ENCODE measurements at regions not wholly inside any gene's neighbourhood (a gene's known extent, or its start where the extent isn't known, plus 50 kb on each side); places are given as distances from the start of the nearest gene placed in this dataset.

DNA sequence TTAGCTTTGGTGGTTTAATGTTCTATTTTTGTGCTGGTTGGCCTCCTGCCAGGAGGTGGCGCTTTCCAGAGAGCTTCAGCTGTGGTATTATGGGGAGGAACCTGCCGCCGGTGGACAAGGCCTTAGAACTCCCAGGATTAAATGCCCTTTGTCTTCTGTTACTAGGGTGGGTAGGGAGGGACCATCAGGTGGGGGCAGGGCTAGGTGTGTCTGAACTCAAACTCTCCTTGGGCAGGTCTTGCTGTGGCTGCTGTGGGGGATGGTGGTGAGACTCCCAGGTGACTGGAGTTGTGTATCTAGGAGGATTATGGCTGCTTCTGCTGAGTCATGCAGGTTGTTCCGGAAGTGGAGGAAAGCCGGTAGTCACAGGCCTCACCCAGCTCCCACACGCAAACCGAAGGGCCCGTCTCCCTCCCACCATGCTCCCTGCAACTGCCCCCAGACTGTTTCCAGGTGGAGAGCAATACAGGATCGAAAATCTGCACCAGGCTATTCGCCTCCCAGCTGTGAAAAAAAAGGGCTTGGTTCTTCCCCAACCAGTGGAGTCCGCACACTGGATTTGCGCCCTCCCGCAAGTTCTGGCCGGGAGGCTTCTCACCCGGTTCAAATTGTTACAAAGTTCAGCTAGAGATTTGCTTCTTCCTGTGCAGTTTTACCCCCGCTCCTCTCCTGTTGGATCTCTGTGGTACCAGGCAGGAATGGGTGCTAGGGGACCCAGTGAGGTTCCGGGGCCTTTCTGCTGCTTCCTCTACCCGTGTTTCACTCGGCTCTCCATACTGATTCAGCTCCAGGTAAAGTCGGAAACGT, 220.5 kb downstream of the CENPF start:
- no peak for DNase-seq (ENCODE audit: low spot score)

DNA sequence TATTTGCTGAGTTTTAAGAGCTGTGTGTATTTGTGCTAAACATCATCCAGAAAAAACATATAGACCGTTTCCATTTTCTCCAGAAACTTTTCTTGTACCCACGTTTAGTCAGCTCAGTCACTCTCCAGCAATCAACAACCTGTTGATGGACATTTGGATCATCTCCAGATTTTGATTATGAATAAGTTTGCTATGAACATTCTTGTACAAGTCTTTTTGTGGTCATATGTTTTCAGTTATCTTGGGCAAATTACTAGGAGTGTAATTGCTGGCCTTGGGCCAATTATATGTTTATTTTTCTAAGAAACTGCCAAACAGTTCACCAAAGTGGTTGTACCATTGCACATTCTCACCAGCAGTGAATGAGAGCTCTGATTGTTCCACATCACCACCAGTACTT, 221.8 kb downstream of the CENPF start:
- DNase-seq (ENCODE audit: low spot score), result no peak

DNA sequence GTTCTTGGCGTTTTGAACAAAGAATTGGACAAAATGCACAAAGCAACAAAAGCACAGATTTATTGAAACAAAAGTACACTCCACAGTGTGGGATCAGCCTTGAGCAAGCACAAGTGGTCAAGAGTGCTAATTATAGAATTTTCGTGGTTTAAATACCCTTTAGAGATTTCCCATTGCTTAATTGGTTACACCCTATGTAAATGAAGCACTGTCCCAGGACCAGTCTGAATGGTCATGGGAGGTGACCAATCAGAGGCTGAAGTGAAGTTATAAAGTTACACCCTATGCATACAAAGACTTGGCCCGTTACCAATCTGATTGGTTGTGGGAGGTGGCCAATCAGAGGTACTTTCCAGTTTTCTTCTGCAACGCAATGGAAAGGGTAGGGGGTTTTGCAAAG, 223.6 kb downstream of the CENPF start:
- DNase-seq (ENCODE audit: low spot score), result no peak

DNA sequence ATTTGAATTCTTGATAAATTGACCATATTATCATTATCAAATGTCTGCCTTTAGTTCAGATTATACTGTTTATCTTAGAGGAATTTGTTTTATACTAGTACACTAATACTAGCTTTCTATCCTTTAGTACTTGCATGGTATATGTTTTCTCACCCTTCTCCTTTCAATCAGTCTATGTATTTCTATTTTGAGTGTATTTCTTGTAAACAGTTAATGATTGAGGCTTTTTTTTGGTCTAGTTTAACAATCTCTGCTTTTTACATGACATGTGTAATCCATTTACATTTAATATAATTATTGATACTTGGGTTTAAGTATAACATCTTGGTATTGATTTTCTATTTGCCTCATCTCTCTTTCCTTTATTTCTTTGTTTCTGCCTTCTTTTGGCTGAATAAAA, 224.9 kb downstream of the CENPF start:
- no peak for DNase-seq (ENCODE audit: low spot score)

DNA sequence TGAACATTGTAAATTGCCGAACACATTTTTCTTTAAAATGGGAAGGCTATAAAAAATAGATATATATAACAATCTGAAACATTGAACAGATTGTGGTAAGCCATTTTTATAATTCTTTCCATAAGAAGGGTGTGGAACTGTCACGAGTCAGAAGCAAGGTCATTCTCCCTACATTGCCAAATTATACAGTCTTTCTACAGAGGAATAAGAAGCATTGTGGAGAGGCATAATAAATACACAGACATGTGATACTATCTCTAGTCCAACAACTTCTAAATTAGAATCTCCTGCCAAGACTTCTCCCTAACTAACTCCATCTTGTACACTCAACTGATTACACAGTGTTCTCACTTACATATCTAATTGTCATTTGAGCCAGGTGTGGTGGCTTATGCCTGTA, 227.9 kb downstream of the CENPF start:
- DNase-seq (ENCODE audit: low spot score), result no peak

DNA sequence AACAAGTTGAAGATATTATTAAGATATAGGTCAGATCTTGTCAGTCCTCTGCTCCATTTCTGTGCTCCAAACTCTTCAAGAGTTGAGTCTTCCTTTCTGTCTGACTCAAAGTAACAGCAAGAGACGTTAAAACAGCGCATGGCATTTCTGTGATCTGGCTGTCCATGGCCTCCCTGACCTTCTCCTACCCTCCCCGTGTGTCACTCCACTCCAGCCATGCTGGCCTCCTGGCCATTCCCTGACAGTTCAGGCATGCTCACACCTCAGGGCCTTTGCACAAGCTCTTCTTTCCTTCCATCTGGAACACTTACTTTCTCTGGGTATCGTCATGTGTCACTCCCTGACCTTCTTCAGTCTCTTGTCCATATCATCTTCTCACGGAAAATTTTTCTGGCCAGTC, 229.0 kb downstream of the CENPF start:
- no peak for DNase-seq (ENCODE audit: low spot score)

DNA sequence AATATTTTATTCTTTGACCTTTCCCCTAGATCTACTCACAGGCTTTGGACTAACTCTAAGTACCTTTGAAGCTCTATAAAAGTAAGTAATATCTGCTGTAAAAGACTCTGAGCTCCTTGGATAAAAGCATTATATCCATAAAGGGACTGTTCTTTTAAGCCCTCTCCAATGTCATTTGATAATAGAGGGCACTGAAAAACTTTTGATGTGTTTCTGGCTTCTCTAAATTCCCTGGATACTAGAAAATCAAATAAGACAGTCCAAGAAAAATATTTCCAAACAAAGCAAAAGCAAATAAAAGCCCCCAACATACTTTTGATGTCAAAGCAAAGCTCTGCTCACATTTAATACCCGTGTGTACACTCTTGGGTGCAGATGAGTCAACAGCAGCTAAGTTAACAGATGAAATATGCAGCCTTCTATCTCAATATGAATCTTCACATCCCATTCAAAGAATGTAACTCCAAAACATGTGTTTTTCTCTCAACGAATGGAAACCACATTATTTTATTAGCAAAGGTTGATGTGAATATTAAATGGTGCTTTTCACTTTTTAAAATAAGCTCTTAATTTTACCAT, 230.3 kb downstream of the CENPF start:
- no peak for DNase-seq (ENCODE audit: low spot score)

DNA sequence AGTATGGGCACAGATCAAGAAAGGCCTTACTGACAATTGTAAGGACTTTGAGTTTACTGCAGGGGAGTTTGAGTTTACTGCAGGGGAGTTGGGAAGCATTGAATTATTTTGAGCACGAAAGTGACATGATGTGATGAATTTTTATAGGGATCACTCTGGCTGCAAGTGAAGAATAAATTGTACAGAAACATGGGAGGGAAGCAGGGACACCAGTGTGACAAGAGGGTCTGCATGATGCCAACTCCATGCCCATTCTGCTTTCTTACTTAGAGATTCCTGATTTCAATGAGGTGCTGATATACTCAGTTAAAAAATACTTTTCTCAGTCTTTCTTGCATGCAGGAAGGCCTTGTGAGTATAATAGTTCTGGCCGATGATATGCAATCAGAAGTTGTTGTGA, 234.4 kb downstream of the CENPF start:
- no peak for DNase-seq (ENCODE audit: low spot score)

DNA sequence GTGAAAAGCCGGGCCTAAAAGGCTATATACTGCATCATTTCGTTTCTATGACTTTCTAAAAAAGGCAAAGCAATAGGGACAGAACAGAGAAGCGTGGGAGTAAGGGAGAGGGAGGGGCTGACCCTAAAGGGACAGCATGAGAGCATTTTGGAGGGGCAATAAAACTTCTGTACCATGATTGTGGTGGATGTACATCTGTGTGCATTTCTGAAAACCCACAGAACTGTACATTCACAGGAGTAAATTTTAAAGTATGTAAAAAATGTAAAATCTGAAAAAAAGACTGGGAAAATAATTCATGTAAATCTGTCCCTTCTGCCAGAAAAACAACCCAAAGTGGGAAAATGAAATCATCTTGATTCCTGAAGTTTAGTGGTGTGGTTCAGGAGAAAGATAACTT, 235.4 kb downstream of the CENPF start:
- DNase-seq (ENCODE audit: low spot score), result no peak

DNA sequence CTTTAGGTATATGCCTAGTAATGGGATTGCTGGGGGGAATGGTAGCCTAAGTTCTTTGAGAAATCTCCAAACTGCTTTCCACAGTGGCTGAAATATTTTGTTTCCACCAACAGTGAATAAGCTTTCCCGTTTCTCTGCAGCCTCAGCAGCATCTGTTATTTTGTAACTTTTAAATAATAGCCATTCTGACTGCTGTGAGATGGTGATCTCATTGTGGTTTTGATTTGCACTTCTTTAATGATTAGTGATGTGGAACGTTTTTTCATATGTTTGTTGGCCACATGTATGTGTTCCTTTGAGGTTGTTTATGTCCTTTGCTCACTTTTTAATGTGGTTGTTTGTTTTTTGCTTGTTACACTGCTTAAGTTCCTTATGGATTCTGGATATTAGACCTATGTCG, 237.4 kb downstream of the CENPF start:
- DNase-seq (ENCODE audit: low spot score), result no peak

DNA sequence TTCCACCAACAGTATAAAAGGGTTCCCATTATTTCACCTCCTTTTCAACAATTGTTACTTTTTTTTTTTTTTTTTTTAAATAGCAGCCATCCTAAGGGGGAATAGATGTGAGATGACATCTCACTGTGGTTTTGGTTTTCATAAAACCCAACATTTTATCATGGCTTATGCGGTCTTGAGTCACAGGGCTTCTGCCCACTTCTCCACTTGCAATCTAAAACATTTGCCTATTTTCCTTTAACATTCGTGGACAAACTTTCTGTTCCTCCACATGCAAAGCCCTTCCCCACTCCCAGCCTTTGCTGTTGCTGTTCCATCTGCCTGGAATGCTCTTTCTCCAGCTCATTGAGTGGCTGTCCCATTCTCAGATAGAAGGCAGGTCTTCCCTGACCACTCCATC, 239.7 kb upstream of the KCNK2 start:
- peak; percentile 9 for DNase-seq (ENCODE audit: low spot score)

DNA sequence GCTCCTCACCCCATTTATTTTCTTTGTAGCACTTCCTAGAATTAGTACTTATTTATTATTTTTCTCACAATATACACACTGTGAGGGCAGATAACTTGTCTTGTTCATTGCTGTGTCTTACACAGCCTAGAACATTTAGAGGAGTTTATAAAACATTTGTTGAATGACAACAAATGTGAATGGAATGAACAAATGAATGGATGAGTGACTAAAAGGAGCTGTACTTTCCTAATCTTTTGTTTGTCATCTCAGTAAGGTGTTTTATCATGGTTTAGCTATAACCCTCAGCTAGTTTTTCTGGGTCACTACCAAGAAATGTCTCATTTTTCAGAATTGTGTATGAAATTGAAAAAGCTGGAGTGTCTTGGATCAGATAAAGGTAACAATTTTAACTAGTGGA, 239.3 kb upstream of the KCNK2 start:
- peak; percentile 5 for DNase-seq (ENCODE audit: low spot score)

DNA sequence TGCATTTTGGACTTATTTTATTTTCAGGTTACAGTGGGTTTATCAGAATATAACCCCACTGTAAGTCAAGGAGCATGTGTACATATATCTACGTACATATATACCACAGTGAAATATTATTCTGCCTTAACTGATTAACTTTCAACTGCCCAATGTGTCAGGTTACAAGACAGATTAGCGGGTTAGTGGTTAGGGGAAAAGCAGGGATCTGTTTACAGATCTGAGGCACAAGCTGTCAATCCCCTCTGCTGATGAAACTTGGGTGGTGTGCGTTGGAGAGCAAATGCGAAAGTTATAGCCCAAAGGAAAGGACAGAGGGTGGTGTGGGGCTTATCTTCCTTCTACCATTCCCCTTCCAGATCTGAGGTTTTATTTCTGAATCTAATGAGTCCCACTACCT, 238.2 kb upstream of the KCNK2 start:
- DNase-seq (ENCODE audit: low spot score), result no peak

DNA sequence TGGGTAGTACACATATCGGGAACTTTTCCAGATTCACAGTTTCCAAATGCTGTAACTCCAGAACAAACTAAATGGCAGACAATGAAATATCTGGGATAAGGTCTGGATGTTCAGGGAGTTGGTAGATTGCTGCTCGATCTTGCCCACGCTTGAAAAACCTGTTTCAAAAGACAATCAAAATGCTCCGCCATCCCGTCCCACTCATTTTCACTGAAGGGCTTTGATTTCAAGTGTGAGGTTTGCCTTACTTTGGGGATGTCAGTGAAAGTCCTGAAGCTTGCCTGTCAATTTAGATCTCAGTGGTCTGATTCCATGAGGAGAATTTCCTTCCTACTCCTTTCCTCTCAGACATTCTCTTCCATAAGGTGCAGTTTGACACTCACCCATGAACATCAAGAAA, 236.3 kb upstream of the KCNK2 start:
- no peak for DNase-seq (ENCODE audit: low spot score)

DNA sequence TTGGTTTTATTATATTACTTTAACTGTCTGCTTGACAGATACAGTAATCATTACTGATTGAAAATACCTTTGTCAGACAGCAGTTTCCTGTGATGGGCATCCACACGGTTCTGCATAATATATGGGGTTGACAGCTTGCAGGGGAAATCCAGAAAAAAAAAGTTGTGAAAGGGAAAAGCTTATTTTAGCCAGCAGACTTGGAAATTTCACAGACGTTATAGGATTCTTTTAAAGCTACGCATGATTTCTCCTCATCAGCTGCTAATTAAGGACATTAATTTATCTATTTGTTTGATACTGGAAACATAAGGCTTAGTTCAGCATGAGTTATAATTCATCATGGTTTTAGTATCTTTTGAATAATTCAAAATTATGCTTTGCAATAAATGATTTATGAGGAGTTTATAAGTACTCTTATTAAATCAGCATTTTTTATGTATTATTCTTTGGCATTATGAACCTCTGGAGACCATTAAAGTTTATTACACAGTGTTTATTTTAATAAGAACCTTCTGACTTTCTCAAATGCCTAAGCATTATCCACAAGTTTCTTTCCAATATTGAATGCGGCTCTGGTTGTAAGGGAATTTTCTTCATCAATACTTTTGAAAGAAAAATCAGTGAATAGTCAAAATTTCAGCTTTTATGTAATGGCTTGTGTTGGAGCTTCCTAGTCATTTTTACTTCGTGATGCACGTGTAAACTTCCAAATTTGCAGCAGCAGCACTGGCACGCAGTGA, 235.3 kb upstream of the KCNK2 start:
- no peak for DNase-seq (ENCODE audit: low spot score)

DNA sequence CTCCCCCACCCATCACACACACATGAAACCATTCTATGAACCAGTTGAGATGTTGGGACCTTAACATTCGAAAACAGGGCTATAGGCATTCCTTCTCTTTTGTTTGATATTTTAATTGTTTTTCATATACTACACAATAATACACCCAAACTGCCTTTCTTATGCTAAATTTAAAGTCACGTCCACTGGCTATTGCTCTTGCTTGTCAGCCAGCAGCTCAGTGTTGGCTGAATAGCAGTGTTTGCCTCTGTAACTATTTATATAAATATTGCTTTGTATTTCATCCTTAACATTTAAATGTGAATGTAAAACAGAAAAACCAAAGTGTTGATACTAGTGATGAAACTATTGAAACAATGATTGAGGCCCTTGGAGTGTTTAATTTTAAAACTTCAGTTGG, 234.4 kb upstream of the KCNK2 start:
- no peak for DNase-seq (ENCODE audit: low spot score)

DNA sequence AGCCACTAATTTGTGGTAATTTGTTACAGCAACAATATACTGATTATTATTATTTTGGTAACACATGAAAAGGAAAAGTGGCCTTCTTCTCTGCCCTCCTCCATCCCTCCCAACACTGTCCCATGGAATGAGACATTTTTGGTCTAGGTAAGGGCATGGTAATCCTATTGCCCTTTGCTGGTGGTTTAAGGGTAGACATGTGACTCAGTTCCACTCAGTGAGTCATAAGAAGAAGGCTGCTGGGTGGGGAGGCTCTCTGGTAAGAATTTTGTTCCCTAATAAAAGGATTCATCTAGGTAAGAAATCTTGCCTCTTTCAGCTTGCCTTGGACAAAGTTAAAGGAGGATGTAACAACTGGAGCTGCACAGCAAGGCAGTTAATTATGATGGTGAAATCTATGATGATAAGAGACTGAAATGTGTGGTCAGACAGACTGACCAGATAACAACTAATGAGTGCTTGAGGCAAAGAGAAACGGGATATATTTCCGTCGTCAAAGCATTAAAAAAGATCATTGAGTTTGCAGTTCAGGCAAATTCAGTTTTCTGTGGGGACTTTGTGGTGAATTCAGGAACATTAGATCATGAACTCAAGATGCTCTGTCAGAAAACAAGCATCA, 232.0 kb upstream of the KCNK2 start:
- no peak for DNase-seq (ENCODE audit: low spot score)

DNA sequence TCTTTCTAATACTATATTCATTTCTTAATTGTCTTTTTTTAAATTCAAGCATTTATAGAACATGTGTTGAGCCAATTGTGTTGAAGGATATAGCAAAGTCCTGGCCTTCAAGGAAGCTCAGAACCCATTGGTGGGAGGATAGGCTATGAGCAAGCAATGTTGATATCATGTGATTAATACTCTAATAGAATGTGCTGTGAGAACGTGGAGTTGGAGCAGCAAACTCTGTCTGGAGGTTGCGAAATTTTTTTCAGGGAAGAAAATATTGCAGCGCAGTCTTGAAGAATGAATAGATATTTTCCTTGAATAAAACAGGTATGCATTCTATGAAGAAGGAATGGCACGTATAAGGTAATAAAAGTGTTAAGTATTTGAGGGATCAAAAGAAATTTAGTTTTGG, 229.2 kb upstream of the KCNK2 start:
- no peak for DNase-seq (ENCODE audit: low spot score)

DNA sequence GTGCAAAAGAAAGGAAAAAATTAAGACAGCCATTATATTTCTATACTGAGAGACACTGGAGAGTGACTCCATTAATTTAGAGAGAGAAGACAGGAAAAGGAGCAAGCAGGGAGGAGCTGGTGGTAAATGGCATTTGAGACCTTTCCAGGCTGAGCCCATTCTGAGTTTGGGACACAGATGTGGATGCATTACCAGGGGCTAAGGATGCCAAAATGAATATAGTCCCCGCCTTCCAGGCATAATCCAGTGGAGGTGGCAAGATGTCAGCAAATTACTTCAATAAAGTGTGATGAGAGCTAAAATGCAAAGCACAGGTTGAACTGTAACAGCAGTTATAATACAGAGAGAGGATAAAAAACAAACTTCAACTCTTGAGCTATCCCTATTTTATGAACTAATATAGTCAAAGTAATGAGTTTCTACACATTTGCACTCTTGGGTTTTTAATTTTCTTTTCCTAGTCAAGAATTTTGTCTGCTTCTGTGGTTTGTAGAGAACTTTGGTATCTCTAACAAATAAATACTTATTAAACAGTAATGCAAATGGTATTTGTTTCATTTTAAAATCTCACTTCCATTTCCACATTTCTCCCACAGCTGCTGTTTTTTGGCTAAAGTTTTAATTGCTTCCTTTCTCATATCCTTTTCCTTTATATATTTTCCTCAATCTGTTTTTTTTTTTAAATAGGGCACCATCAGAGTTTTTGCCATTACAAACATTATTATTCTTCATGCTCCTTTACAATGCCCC, 228.2 kb upstream of the KCNK2 start:
- DNase-seq (ENCODE audit: low spot score), result no peak

DNA sequence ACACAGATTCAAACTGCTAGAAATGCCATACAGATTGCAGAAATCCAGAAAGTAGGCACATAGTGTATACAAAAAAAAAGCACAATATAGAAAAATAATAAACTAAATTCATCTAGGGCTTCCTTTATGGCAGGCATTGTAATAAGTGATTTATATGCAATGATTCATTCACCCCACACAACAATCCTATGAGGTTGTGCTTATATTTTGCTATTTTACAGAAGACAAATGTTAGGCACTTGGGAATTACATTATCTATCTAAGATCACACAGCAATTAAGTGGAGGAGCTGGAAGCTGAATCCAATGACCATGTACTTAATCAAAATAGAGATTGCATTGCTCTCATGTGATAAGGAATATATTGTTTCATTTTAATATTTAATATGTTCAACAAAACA, 225.7 kb upstream of the KCNK2 start:
- no peak for DNase-seq (ENCODE audit: low spot score)

DNA sequence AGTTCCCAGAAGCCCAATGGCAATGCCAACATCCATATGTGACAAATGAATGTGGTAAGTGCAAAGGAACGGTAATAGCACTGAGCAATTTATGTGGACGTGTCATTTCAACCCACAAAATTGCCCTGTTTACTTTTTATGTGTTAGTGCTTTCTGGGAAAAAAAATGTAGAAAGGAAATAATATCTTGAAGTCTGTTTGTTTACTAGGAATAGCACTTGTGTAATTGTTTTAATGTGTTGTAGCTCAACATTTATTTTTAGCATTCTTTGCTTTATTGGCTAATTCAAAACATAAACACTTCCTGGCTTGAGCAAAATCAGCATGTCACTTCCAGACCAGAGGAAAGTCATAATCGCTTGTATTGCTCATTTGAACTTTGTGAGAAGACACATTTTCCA, 224.8 kb upstream of the KCNK2 start:
- no peak for DNase-seq (ENCODE audit: low spot score)

DNA sequence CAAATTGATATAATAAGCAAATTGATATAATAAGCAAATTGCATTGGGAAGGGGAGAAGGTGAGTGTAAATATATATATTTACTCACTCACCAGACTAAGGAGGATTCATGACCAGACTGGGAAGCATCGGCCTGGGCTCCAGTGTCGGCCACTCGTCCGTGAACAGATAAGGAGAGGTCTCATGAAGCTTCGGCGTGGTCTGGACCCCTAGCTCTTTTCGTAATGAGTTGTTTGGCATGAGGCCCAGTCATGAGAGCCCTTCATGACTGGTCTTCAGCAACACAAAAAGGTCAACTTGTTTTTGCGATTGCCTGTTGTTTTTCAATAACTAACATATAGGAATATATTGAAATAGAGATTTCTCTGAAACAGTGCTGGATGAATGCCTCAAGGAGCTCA, 222.9 kb upstream of the KCNK2 start:
- no peak for DNase-seq (ENCODE audit: low spot score)
